ENCODE measurements at regions not wholly inside any gene's neighbourhood (a gene's known extent, or its start where the extent isn't known, plus 50 kb on each side); places are given as distances from the start of the nearest gene placed in this dataset.
"Not testable (repeated sequence)": the region's sequence is repeated elsewhere in the genome, so short reads cannot be mapped to it uniquely, and the experiment has no call there.

GRCh38 chr13:109702030-109702597, 84.3 kb downstream of the IRS2 start:
- not testable (repeated sequence) for H3K9me3 ChIP-seq (ENCODE audit: low read depth); DNase-seq (ENCODE audit: low read depth in 1 of 2, low spot score in 1 of 2); H3K4me3 ChIP-seq; H3K27me3 ChIP-seq; H3K4me1 ChIP-seq (ENCODE audit: low read depth); H3K27ac ChIP-seq; H3K36me3 ChIP-seq

- Histone ChIP-seq H3K4me3 (no peak overlapping the region), H3K9me3 (ENCODE audit: low read depth) (no peaks in the 10 kb centered on the region), H3K4me1 (ENCODE audit: low read depth) (peaks cover 3% of the 10 kb centered on the region), H3K36me3 (no peaks in the 10 kb centered on the region), H3K27me3 (no peaks in the 10 kb centered on the region), H3K27ac (no peak overlapping the region)
- TF ChIP-seq, protein P1, sequence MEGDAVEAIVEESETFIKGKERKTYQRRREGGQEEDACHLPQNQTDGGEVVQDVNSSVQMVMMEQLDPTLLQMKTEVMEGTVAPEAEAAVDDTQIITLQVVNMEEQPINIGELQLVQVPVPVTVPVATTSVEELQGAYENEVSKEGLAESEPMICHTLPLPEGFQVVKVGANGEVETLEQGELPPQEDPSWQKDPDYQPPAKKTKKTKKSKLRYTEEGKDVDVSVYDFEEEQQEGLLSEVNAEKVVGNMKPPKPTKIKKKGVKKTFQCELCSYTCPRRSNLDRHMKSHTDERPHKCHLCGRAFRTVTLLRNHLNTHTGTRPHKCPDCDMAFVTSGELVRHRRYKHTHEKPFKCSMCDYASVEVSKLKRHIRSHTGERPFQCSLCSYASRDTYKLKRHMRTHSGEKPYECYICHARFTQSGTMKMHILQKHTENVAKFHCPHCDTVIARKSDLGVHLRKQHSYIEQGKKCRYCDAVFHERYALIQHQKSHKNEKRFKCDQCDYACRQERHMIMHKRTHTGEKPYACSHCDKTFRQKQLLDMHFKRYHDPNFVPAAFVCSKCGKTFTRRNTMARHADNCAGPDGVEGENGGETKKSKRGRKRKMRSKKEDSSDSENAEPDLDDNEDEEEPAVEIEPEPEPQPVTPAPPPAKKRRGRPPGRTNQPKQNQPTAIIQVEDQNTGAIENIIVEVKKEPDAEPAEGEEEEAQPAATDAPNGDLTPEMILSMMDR (IDR thresholded peaks at IDR 0.05; ENCODE audit: low read depth, low read length): no peak
- peak; percentile 75 to 95 for DNase-seq (ENCODE audit: low read depth in 1 of 2, low spot score in 1 of 2)
Observed at GRCh38 chr13:109700176-109700575, 86.2 kb downstream of the IRS2 start.

DNA sequence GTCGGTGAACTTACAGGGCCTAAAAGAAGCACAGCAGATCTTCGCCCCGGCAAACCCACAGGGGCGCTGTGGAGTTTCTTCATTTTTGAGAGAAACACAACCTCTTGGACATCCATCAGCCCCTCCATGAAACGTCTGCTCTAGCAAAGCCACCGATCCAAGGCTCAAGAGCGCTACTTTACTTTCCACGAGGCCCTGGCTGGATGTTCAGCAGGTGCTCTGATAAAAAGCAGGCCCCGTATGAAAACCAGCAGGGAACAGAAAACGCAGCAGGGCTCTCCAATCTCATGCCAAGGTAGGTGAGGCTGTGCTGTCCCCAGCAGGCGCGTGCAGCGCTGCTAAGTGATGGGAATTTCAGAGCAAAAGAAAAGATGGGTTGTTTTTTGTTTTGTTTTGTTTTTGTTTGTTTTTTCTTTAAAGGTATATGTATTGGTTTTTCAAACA, 86.7 kb downstream of the IRS2 start:
- TF ChIP-seq, protein P1 (IDR thresholded peaks at IDR 0.05; ENCODE audit: low read depth, low read length): no peak
- Histone ChIP-seq H3K27me3 (no peaks in the 10 kb centered on the region), H3K4me3 (no peak overlapping the region), H3K36me3 (no peaks in the 10 kb centered on the region), H3K4me1 (ENCODE audit: low read depth) (peaks cover 3% of the 10 kb centered on the region), H3K27ac (no peak overlapping the region), H3K9me3 (ENCODE audit: low read depth) (no peaks in the 10 kb centered on the region)
- DNase-seq (ENCODE audit: low read depth in 1 of 2, low spot score in 1 of 2): no peak

- Histone ChIP-seq H3K4me1 (ENCODE audit: low read depth) (peaks cover 3% of the 10 kb centered on the region), H3K9me3 (ENCODE audit: low read depth) (no peaks in the 10 kb centered on the region), H3K27me3 (no peaks in the 10 kb centered on the region), H3K27ac (no peak overlapping the region), H3K36me3 (no peaks in the 10 kb centered on the region), H3K4me3 (no peak overlapping the region)
- TF ChIP-seq, protein P1 (IDR thresholded peaks at IDR 0.05; ENCODE audit: low read depth, low read length): no peak
- peak in 1 of 2 donors; percentile 70 for DNase-seq (ENCODE audit: low read depth in 1 of 2, low spot score in 1 of 2)
Observed at GRCh38 chr13:109698779-109699178, 87.6 kb downstream of the IRS2 start.

DNA sequence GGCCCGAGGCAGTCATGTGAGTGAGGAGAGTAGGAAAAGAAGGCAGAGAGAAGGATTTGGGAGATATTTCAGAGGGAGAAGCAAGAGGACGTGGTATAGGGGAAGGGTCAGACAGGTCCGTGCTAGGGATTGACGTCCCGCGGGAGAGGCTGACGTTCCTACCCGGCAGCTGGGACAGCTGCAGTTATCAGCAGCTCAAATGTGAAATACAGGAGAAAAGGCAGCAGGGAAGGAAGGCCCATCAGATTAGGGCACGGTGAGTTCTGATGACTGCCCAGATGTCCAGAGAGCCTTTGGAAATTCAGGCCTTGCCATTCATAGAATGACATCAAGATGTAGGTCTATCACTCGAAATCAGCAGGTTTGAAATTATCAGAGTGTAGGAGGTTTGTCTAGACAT, 88.4 kb downstream of the IRS2 start:
- TF ChIP-seq, protein P1 (IDR thresholded peaks at IDR 0.05; ENCODE audit: low read depth, low read length): no peak

DNA sequence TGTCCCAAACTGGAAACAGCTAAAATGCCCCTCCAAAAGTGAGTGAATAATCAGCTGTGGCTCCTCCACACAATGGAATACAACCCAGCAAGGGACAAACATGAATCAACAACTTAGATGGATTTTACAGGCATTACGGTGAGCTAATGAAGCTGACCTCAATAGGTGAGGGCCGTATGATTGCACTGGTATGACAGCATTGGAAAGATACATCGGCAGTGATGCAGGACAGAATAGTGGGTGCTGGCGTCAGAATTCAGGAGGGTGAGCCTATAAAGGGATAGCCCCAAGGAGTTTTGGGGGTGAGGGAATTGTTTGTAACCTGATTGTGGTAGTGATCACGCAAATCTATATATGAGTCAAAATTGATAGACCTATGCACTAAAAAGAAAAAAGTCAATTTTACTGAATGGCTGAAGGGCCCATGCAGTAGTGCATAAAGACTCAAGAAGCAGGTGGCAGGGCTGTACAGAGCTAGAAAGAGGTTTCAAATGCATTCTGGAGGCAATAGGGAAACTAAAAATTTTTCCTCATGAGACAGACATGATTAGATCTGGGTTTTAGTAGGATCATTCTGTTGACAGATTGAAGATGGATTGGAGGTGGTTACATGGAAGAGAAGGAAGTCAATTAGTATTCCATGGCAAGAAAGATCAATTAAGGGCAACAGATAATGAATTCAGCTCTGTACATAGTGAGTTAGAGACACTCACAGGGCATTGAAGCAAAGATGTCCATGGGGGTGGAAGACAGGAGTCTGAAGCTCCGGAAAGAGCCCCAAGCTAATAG, 90.8 kb downstream of the IRS2 start:
- TF ChIP-seq, protein P1 (IDR thresholded peaks at IDR 0.05; ENCODE audit: low read depth, low read length): no peak
- no peak overlapping the region for H3K27ac ChIP-seq
- no peaks in the 10 kb centered on the region for H3K27me3 ChIP-seq
- H3K4me1 ChIP-seq (ENCODE audit: low read depth): peaks cover 3% of the 10 kb centered on the region
- no peak overlapping the region for H3K4me3 ChIP-seq
- no peaks in the 10 kb centered on the region for H3K9me3 ChIP-seq (ENCODE audit: low read depth)
- no peaks in the 10 kb centered on the region for H3K36me3 ChIP-seq
- DNase-seq (ENCODE audit: low read depth in 1 of 2, low spot score in 1 of 2): no peak

More for the DNA sequence above, 88.4 kb downstream of the IRS2 start:
- H3K4me1 ChIP-seq (ENCODE audit: low read depth): peaks cover 3% of the 10 kb centered on the region
- no peak overlapping the region for H3K27ac ChIP-seq
- no peak overlapping the region for H3K4me3 ChIP-seq
- no peak for DNase-seq (ENCODE audit: low read depth in 1 of 2, low spot score in 1 of 2)
- H3K36me3 ChIP-seq: no peaks in the 10 kb centered on the region
- no peaks in the 10 kb centered on the region for H3K9me3 ChIP-seq (ENCODE audit: low read depth)
- no peaks in the 10 kb centered on the region for H3K27me3 ChIP-seq
